ENCODE measurements at regions not wholly inside any gene's neighbourhood (a gene's known extent, or its start where the extent isn't known, plus 50 kb on each side); places are given as distances from the start of the nearest gene placed in this dataset.

GRCh38 chr11:33554219-33554618, 146.4 kb downstream of the C11orf91 start:
- no peak overlapping the region for H3K4me3 Mint-ChIP-seq
- H3K36me3 Mint-ChIP-seq (ENCODE audit: insufficient read depth) = no peaks in the 10 kb centered on the region
- no peaks in the 10 kb centered on the region for H3K4me1 Mint-ChIP-seq (ENCODE audit: low read depth)
- no peak for ATAC-seq
- peaks cover 15% of the 10 kb centered on the region for H3K27me3 Mint-ChIP-seq (ENCODE audit: low read depth)
- H3K9me3 Mint-ChIP-seq = no peaks in the 10 kb centered on the region
- DNase-seq = no peak

- H3K27me3 Mint-ChIP-seq (ENCODE audit: low read depth) = peaks cover 15% of the 10 kb centered on the region
- no peaks in the 10 kb centered on the region for H3K4me1 Mint-ChIP-seq (ENCODE audit: low read depth)
- no peak overlapping the region for H3K4me3 Mint-ChIP-seq
- ATAC-seq (no peak), DNase-seq (no peak)
- H3K9me3 Mint-ChIP-seq = no peaks in the 10 kb centered on the region
- no peaks in the 10 kb centered on the region for H3K36me3 Mint-ChIP-seq (ENCODE audit: insufficient read depth)
These were observed 147.1 kb downstream of the C11orf91 start for GRCh38 chr11:33553486-33553885.

GRCh38 chr11:33552756-33553155, 147.9 kb downstream of the C11orf91 start:
- ATAC-seq (no peak), DNase-seq (no peak)
- Mint-ChIP-seq H3K9me3 (no peaks in the 10 kb centered on the region), H3K4me3 (no peak overlapping the region), H3K27me3 (ENCODE audit: low read depth) (peaks cover 16% of the 10 kb centered on the region), H3K4me1 (ENCODE audit: low read depth) (no peaks in the 10 kb centered on the region), H3K36me3 (ENCODE audit: insufficient read depth) (no peaks in the 10 kb centered on the region)

- Mint-ChIP-seq H3K4me1 (ENCODE audit: low read depth) (no peaks in the 10 kb centered on the region), H3K36me3 (ENCODE audit: insufficient read depth) (no peaks in the 10 kb centered on the region), H3K4me3 (no peak overlapping the region), H3K9me3 (no peaks in the 10 kb centered on the region), H3K27me3 (ENCODE audit: low read depth) (peaks cover 17% of the 10 kb centered on the region)
- ATAC-seq = no peak
- no peak for DNase-seq
These were observed 149.6 kb downstream of the C11orf91 start for GRCh38 chr11:33551051-33551450.

- ATAC-seq = no peak
These were observed 151.1 kb downstream of the C11orf91 start for GRCh38 chr11:33549483-33549882.

GRCh38 chr11:33545931-33546330, 154.7 kb downstream of the C11orf91 start:
- Mint-ChIP-seq H3K36me3 (ENCODE audit: insufficient read depth) (no peaks in the 10 kb centered on the region), H3K4me1 (ENCODE audit: low read depth) (no peaks in the 10 kb centered on the region), H3K4me3 (no peak overlapping the region), H3K9me3 (no peaks in the 10 kb centered on the region), H3K27me3 (ENCODE audit: low read depth) (peaks cover 32% of the 10 kb centered on the region)
- ATAC-seq (no peak), DNase-seq (no peak)

More at GRCh38 chr11:33549483-33549882, 151.1 kb downstream of the C11orf91 start:
- no peak overlapping the region for H3K4me3 Mint-ChIP-seq
- H3K4me1 Mint-ChIP-seq (ENCODE audit: low read depth) = no peaks in the 10 kb centered on the region
- H3K9me3 Mint-ChIP-seq = no peaks in the 10 kb centered on the region
- H3K27me3 Mint-ChIP-seq (ENCODE audit: low read depth) = peaks cover 18% of the 10 kb centered on the region
- DNase-seq = no peak
- H3K36me3 Mint-ChIP-seq (ENCODE audit: insufficient read depth) = no peaks in the 10 kb centered on the region

GRCh38 chr11:33544593-33545373, 155.8 kb downstream of the C11orf91 start:
- Mint-ChIP-seq H3K9me3 (no peaks in the 10 kb centered on the region), H3K27me3 (ENCODE audit: low read depth) (peaks cover 32% of the 10 kb centered on the region), H3K4me3 (no peak overlapping the region), H3K36me3 (ENCODE audit: insufficient read depth) (no peaks in the 10 kb centered on the region), H3K4me1 (ENCODE audit: low read depth) (no peaks in the 10 kb centered on the region)
- no peak for DNase-seq
- no peak for ATAC-seq

GRCh38 chr11:33543823-33544222, 156.8 kb downstream of the C11orf91 start:
- Mint-ChIP-seq H3K4me3 (no peak overlapping the region), H3K36me3 (ENCODE audit: insufficient read depth) (no peaks in the 10 kb centered on the region), H3K9me3 (no peaks in the 10 kb centered on the region), H3K27me3 (ENCODE audit: low read depth) (peaks cover 32% of the 10 kb centered on the region), H3K4me1 (ENCODE audit: low read depth) (no peaks in the 10 kb centered on the region)
- ATAC-seq (no peak), DNase-seq (no peak)

- ATAC-seq (no peak), DNase-seq (peak; percentile 22)
- Mint-ChIP-seq H3K27me3 (ENCODE audit: low read depth) (peaks cover 32% of the 10 kb centered on the region), H3K9me3 (no peaks in the 10 kb centered on the region), H3K4me1 (ENCODE audit: low read depth) (no peaks in the 10 kb centered on the region), H3K4me3 (no peak overlapping the region), H3K36me3 (ENCODE audit: insufficient read depth) (no peaks in the 10 kb centered on the region)
These were observed 157.7 kb downstream of the C11orf91 start for GRCh38 chr11:33542921-33543320.

GRCh38 chr11:33540946-33541915, 159.4 kb downstream of the C11orf91 start:
- peaks cover 33% of the 10 kb centered on the region for H3K27me3 Mint-ChIP-seq (ENCODE audit: low read depth)
- H3K4me3 Mint-ChIP-seq = no peak overlapping the region
- no peaks in the 10 kb centered on the region for H3K9me3 Mint-ChIP-seq
- no peak for ATAC-seq
- H3K4me1 Mint-ChIP-seq (ENCODE audit: low read depth) = no peaks in the 10 kb centered on the region
- DNase-seq = no peak
- H3K36me3 Mint-ChIP-seq (ENCODE audit: insufficient read depth) = no peaks in the 10 kb centered on the region

GRCh38 chr11:33540427-33540826, 160.2 kb downstream of the C11orf91 start:
- DNase-seq (no peak), ATAC-seq (no peak)
- Mint-ChIP-seq H3K27me3 (ENCODE audit: low read depth) (peaks cover 36% of the 10 kb centered on the region), H3K4me3 (no peak overlapping the region), H3K9me3 (no peaks in the 10 kb centered on the region), H3K4me1 (ENCODE audit: low read depth) (no peaks in the 10 kb centered on the region), H3K36me3 (ENCODE audit: insufficient read depth) (no peaks in the 10 kb centered on the region)

- no peak for DNase-seq
- H3K9me3 Mint-ChIP-seq = no peaks in the 10 kb centered on the region
- ATAC-seq = no peak
- no peaks in the 10 kb centered on the region for H3K4me1 Mint-ChIP-seq (ENCODE audit: low read depth)
- H3K36me3 Mint-ChIP-seq (ENCODE audit: insufficient read depth) = no peaks in the 10 kb centered on the region
- peaks cover 36% of the 10 kb centered on the region for H3K27me3 Mint-ChIP-seq (ENCODE audit: low read depth)
- no peak overlapping the region for H3K4me3 Mint-ChIP-seq
These were observed 160.9 kb downstream of the C11orf91 start for GRCh38 chr11:33539751-33540150.

- Mint-ChIP-seq H3K27me3 (ENCODE audit: low read depth) (peaks cover 30% of the 10 kb centered on the region), H3K36me3 (ENCODE audit: insufficient read depth) (no peaks in the 10 kb centered on the region), H3K9me3 (no peaks in the 10 kb centered on the region), H3K4me1 (ENCODE audit: low read depth) (no peaks in the 10 kb centered on the region), H3K4me3 (no peak overlapping the region)
- ATAC-seq (no peak), DNase-seq (no peak)
These were observed 161.9 kb downstream of the C11orf91 start for GRCh38 chr11:33538726-33539125.

- no peaks in the 10 kb centered on the region for H3K9me3 Mint-ChIP-seq
- no peak overlapping the region for H3K4me3 Mint-ChIP-seq
- H3K4me1 Mint-ChIP-seq (ENCODE audit: low read depth) = no peaks in the 10 kb centered on the region
- no peaks in the 10 kb centered on the region for H3K36me3 Mint-ChIP-seq (ENCODE audit: insufficient read depth)
- no peak for DNase-seq
- ATAC-seq = no peak
- peaks cover 18% of the 10 kb centered on the region for H3K27me3 Mint-ChIP-seq (ENCODE audit: low read depth)
These were observed 164.4 kb downstream of the C11orf91 start for GRCh38 chr11:33536178-33536577.
